Tibial nerve (tissue), 4 donors: ENCODE measurements at regions not wholly inside any gene's neighbourhood (a gene's known extent, or its start where the extent isn't known, plus 50 kb on each side); places are given as distances from the start of the nearest gene placed in this dataset.

Experiments
- EP300 ChIP-seq, 2 donors: sonication (generic); formaldehyde crosslinking; IDR thresholded peaks; one replicate each; pipeline ENCODE4 v1.6.1; 2017; ENCODE audit warnings: antibody characterized with exemption in 2 of 2, mild to moderate bottlenecking in 1 of 2
- POLR2A ChIP-seq, 2 donors: fragments of 450-650 bp; IDR thresholded peaks; one replicate each; pipeline ENCODE4 v1.6.1; 2017; ENCODE audit warnings: antibody characterized with exemption in 2 of 2, mild to moderate bottlenecking in 2 of 2, moderate library complexity in 2 of 2
- TF ChIP-seq, protein P1 (sequence below), 5 experiments: fragments of 200-600 bp in 3 of 5; fragments of 450-650 bp in 2 of 5; sonication (generic) in 3 of 5; IDR thresholded peaks; one replicate each; pipeline ENCODE4 v1.5.1; 2016 to 2019; ENCODE audit warnings: antibody characterized with exemption in 5 of 5, mild to moderate bottlenecking in 3 of 5, moderate library complexity in 2 of 5

GRCh38 chr4:42713391-42713790, 56.5 kb upstream of the ATP8A1 start:
- TF ChIP-seq POLR2A (IDR thresholded peaks at IDR 0.05) (no peak), EP300 (IDR thresholded peaks at IDR 0.05) (no peak)
- TF ChIP-seq, protein P1, sequence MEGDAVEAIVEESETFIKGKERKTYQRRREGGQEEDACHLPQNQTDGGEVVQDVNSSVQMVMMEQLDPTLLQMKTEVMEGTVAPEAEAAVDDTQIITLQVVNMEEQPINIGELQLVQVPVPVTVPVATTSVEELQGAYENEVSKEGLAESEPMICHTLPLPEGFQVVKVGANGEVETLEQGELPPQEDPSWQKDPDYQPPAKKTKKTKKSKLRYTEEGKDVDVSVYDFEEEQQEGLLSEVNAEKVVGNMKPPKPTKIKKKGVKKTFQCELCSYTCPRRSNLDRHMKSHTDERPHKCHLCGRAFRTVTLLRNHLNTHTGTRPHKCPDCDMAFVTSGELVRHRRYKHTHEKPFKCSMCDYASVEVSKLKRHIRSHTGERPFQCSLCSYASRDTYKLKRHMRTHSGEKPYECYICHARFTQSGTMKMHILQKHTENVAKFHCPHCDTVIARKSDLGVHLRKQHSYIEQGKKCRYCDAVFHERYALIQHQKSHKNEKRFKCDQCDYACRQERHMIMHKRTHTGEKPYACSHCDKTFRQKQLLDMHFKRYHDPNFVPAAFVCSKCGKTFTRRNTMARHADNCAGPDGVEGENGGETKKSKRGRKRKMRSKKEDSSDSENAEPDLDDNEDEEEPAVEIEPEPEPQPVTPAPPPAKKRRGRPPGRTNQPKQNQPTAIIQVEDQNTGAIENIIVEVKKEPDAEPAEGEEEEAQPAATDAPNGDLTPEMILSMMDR (IDR thresholded peaks at IDR 0.05), result no peak
